ENCODE measurements at regions not wholly inside any gene's neighbourhood (a gene's known extent, or its start where the extent isn't known, plus 50 kb on each side); places are given as distances from the start of the nearest gene placed in this dataset.

DNA sequence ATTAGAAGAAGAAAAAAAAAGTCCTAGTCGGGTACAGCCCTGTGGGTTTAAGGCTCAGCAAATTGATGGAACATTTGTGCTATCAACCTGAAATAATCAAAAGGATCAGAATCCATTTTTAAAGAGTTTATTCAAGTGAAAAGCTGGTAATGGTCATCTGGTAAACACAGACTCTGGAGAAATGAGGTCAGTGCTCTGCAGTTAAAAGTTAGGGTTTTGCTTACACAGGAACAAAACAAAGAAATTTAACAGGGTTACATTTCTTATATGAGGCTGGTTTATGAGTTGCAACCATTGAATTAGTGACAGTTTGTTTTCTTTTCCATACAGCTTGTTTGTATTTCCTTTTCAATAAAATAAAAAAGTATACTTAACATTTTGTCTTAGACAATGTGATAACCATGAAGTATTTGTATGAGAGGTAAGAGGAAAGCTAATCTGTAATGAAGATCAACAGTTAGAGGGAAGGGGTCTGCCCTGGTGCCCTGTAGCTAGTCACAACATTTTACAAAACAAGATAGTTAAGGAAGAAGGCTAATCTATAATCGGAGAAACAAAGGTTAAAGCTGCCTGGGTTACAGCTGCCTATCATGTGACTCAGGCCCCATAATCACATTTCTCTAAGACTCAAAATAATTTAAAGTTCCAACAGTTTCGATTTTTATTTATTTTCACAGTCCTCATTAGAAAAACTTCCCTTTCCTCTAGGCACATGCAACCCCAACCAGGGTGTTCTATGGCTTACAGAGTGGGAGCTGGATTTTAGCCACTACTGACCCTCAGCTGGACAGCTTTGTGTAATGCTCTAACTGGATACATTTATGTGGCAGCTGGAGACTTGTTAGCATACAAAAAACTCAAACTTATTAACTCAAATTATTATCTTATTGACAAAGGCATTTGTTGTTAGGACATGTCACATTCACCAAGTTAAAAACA lies 98.1 kb upstream of the ACP3 start:
- DNase-seq = no peak
- H3K9me3 Mint-ChIP-seq (ENCODE audit: unreplicated experiment) = peaks cover 1% of the 10 kb centered on the region
- no peak overlapping the region for H3K4me3 Mint-ChIP-seq (ENCODE audit: unreplicated experiment)
- H3K36me3 Mint-ChIP-seq (ENCODE audit: unreplicated experiment) = no peaks in the 10 kb centered on the region
- peaks cover 2% of the 10 kb centered on the region for H3K4me1 Mint-ChIP-seq (ENCODE audit: low read depth, unreplicated experiment)
- no peak overlapping the region for H3K27ac Mint-ChIP-seq (ENCODE audit: unreplicated experiment)
- H3K27me3 Mint-ChIP-seq (ENCODE audit: unreplicated experiment) = no peaks in the 10 kb centered on the region
- no peak for TF ChIP-seq CTCF (IDR thresholded peaks at IDR 0.05; ENCODE audit: partially characterized antibody, unreplicated experiment)

GRCh38 chr3:132220986-132221385 lies 96.2 kb upstream of the ACP3 start:
- H3K4me3 Mint-ChIP-seq (ENCODE audit: unreplicated experiment) = no peak overlapping the region
- DNase-seq = no peak
- H3K27ac Mint-ChIP-seq (ENCODE audit: unreplicated experiment) = no peak overlapping the region
- H3K36me3 Mint-ChIP-seq (ENCODE audit: unreplicated experiment) = no peaks in the 10 kb centered on the region
- peaks cover 1% of the 10 kb centered on the region for H3K9me3 Mint-ChIP-seq (ENCODE audit: unreplicated experiment)
- H3K4me1 Mint-ChIP-seq (ENCODE audit: low read depth, unreplicated experiment) = peaks cover 2% of the 10 kb centered on the region
- TF ChIP-seq CTCF (IDR thresholded peaks at IDR 0.05; ENCODE audit: partially characterized antibody, unreplicated experiment) = no peak
- H3K27me3 Mint-ChIP-seq (ENCODE audit: unreplicated experiment) = no peaks in the 10 kb centered on the region

- Mint-ChIP-seq H3K36me3 (ENCODE audit: unreplicated experiment) (peaks cover 4% of the 10 kb centered on the region), H3K27ac (ENCODE audit: unreplicated experiment) (no peak overlapping the region), H3K4me1 (ENCODE audit: low read depth, unreplicated experiment) (peaks cover 5% of the 10 kb centered on the region), H3K9me3 (ENCODE audit: unreplicated experiment) (peaks cover 1% of the 10 kb centered on the region), H3K4me3 (ENCODE audit: unreplicated experiment) (no peak overlapping the region), H3K27me3 (ENCODE audit: unreplicated experiment) (peaks cover 2% of the 10 kb centered on the region)
- DNase-seq = no peak
- TF ChIP-seq CTCF (IDR thresholded peaks at IDR 0.05; ENCODE audit: partially characterized antibody, unreplicated experiment) = no peak
Measured at GRCh38 chr3:132222868-132223538, 94.2 kb upstream of the ACP3 start.

DNA sequence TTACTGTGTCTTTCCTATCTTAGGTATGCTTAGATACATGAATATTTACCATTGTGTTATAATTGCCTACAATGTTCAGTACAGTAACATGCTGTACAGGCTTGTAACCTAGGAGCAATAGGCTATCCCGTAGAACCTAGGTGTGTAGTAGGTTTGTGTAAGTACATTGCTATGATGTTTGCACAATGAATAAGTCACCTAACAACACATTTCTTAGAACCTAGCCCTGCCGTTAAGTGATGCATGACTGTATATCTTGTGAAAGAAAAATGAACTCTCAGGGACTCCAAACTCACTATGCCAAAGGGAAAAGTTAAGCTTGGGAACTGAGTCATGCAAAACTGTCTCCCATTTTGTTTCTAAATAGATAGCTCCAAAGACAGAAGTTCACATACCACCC lies 91.5 kb upstream of the ACP3 start:
- TF ChIP-seq CTCF (IDR thresholded peaks at IDR 0.05; ENCODE audit: partially characterized antibody, unreplicated experiment) = no peak

DNA sequence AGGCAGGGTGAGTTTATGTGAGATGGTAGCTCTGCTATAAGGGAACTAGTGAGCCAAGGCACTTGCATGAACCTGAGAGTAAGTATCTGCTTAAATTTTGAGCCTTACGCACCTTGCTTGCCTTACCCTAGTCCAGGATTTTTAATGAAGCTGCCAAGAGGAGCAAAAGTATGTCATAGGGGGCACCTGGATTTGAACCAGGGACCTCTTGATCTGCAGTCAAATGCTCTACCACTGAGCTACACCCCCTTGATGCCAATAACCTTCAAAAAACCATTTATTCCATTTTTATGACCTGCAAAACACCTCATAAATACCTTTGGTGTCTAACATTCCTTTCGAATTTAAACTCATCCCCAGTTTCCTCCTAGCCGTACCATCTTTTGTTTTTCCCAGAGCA lies 88.3 kb upstream of the ACP3 start:
- Mint-ChIP-seq H3K36me3 (ENCODE audit: unreplicated experiment) (peaks cover 4% of the 10 kb centered on the region), H3K4me1 (ENCODE audit: low read depth, unreplicated experiment) (peaks cover 3% of the 10 kb centered on the region), H3K9me3 (ENCODE audit: unreplicated experiment) (peaks cover 2% of the 10 kb centered on the region), H3K4me3 (ENCODE audit: unreplicated experiment) (no peak overlapping the region), H3K27ac (ENCODE audit: unreplicated experiment) (no peak overlapping the region), H3K27me3 (ENCODE audit: unreplicated experiment) (peaks cover 5% of the 10 kb centered on the region)
- no peak for DNase-seq
- no peak for TF ChIP-seq CTCF (IDR thresholded peaks at IDR 0.05; ENCODE audit: partially characterized antibody, unreplicated experiment)

More for the DNA sequence above, 91.5 kb upstream of the ACP3 start:
- no peak overlapping the region for H3K4me3 Mint-ChIP-seq (ENCODE audit: unreplicated experiment)
- DNase-seq = no peak
- H3K36me3 Mint-ChIP-seq (ENCODE audit: unreplicated experiment) = peaks cover 4% of the 10 kb centered on the region
- no peak overlapping the region for H3K27ac Mint-ChIP-seq (ENCODE audit: unreplicated experiment)
- H3K4me1 Mint-ChIP-seq (ENCODE audit: low read depth, unreplicated experiment) = peaks cover 5% of the 10 kb centered on the region
- H3K9me3 Mint-ChIP-seq (ENCODE audit: unreplicated experiment) = peaks cover 1% of the 10 kb centered on the region
- H3K27me3 Mint-ChIP-seq (ENCODE audit: unreplicated experiment) = peaks cover 2% of the 10 kb centered on the region

Data from glutamatergic neuron (in vitro differentiated cells).